Putamen (tissue), 1 donor: ENCODE measurements at regions not wholly inside any gene's neighbourhood (a gene's known extent, or its start where the extent isn't known, plus 50 kb on each side); places are given as distances from the start of the nearest gene placed in this dataset.

Source experiments
- DNase-seq: peaks from one replicate; pipeline ENCODE4 v3.0.0-alpha.2; 2016; ENCODE audit warnings: low spot score

GRCh38 chr12:19572920-19573558, 133.7 kb downstream of the AEBP2 start:
- no peak for DNase-seq

- DNase-seq, result no peak
Observed at GRCh38 chr12:19573866-19574265, 134.6 kb downstream of the AEBP2 start.

GRCh38 chr12:19574601-19575000, 135.3 kb downstream of the AEBP2 start:
- DNase-seq, result no peak

GRCh38 chr12:19575337-19576243, 136.3 kb downstream of the AEBP2 start:
- DNase-seq, result peak; percentile 14

GRCh38 chr12:19576506-19577280, 137.4 kb downstream of the AEBP2 start:
- no peak for DNase-seq

GRCh38 chr12:19577281-19577530, 137.9 kb downstream of the AEBP2 start:
- DNase-seq, result no peak

- DNase-seq, result no peak
Observed at GRCh38 chr12:19584732-19585131, 145.4 kb downstream of the AEBP2 start.

GRCh38 chr12:19588951-19589350, 149.7 kb downstream of the AEBP2 start:
- no peak for DNase-seq

- no peak for DNase-seq
Observed at GRCh38 chr12:19591951-19592350, 152.7 kb downstream of the AEBP2 start.

- DNase-seq, result no peak
Observed at GRCh38 chr12:19596434-19597166, 157.3 kb downstream of the AEBP2 start.

- no peak for DNase-seq
Observed at GRCh38 chr12:19597167-19598026, 158.1 kb downstream of the AEBP2 start.

- no peak for DNase-seq
Observed at GRCh38 chr12:19605720-19606119, 166.4 kb downstream of the AEBP2 start.

GRCh38 chr12:19608039-19608438, 168.7 kb downstream of the AEBP2 start:
- DNase-seq, result no peak

- no peak for DNase-seq
Observed at GRCh38 chr12:19613051-19613535, 173.8 kb downstream of the AEBP2 start.

- DNase-seq, result no peak
Observed at GRCh38 chr12:19614601-19615383, 175.5 kb downstream of the AEBP2 start.

GRCh38 chr12:19615384-19615725, 176.1 kb downstream of the AEBP2 start:
- DNase-seq, result no peak

GRCh38 chr12:19616781-19617180, 177.5 kb downstream of the AEBP2 start:
- no peak for DNase-seq

GRCh38 chr12:19620222-19620621, 180.9 kb downstream of the AEBP2 start:
- no peak for DNase-seq

- DNase-seq, result no peak
Observed at GRCh38 chr12:19623751-19624399, 184.6 kb downstream of the AEBP2 start.

GRCh38 chr12:19624491-19624890, 185.2 kb downstream of the AEBP2 start:
- no peak for DNase-seq
